GM19328 (cell line): ENCODE measurements at regions not wholly inside any gene's neighbourhood (a gene's known extent, or its start where the extent isn't known, plus 50 kb on each side); places are given as distances from the start of the nearest gene placed in this dataset.

Experiments
- ATAC-seq: cut with Tn5 transposase; IDR thresholded peaks from one replicate; pipeline ENCODE4 v1.9.1; 2021; ENCODE audit warnings: mild to moderate bottlenecking, moderate library complexity; ENCODE audit not compliant: unreplicated experiment

GRCh38 chr2:37425408-37425807, 81.0 kb downstream of the QPCT start:
- ATAC-seq, result no peak

GRCh38 chr2:37427241-37427640, 82.8 kb downstream of the QPCT start:
- no peak for ATAC-seq

DNA sequence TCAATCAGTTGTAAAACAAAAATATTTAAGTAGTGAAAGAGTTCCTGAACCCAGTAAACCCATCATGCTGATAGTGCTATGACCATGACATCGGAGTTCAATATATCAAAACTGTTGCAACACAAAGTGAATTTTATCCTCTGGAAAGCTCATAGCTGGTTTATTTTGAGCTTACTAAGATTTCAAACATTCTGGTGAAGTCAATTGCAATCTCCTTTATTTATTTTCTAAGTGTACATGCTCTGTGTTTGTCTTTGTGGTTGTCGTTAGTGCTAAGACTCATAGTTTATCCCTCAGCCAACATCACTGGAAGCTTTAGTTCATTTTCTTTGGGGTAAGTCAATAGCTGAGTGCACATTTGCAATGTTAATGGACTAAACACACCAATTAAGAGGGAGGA, 91.9 kb downstream of the QPCT start:
- ATAC-seq, result no peak

DNA sequence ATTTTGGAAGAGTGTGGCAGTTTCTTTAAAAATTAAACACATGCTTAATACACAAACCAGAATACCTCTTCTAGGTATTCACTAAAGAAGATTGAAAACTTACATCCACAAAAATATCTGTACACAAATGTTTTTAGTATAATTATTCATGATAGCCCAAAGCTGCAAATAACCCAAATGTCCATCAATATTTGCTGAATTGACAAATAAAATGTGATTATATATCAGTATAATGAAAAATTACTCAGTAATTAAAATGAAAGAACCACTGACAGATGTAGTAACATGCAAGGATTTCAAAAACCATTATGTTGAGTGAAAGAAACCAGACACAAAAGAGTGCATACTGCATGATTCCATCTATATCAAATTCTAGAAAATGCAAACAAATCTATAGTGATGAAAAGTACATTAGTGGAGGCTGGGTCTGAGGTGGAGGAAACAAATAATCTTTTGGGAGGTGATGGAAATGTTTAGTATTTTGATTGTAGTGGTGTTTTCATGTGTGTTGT, 94.8 kb downstream of the QPCT start:
- ATAC-seq, result no peak

DNA sequence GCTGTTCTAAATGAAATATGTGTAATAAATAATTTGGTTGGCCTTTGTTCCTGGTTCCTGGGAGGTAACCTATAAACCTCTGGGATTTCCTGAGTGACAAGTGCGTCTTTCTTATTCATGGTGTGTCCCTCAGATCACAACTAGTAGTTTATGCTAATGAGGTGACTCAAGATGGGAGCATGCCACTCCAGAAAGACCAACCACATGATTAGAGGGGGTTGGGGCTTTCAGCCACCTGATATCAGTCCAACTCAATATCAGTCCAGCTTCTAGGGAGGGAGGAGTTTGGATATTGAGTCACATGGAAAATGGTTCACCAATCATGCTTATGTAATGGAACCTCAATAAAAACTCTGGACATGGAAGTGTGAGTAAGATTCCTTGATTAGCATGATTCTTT, 96.6 kb downstream of the QPCT start:
- no peak for ATAC-seq

DNA sequence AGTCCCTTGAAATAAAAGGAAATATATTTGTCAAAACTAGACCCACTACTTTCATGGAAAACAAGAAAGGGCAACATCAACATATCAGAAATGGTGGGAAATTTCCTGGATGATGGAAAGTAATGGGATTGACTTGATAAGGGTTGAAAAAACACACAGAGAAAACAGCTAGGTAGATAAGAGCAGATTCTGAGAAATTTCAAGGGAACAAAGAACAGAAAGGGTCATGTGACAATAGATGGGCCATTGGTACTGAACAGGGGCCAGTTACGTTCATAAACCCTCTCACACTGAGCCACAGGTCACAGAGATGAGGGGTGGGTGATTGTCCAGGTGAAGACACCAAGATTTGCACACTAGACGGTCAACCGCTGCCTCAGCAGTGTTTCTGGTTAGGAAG, 98.7 kb downstream of the QPCT start:
- no peak for ATAC-seq

- ATAC-seq, result no peak
Observed at GRCh38 chr2:37447446-37447845, 103.0 kb downstream of the QPCT start.

GRCh38 chr2:37448342-37449120, 104.1 kb downstream of the QPCT start:
- ATAC-seq, result no peak

DNA sequence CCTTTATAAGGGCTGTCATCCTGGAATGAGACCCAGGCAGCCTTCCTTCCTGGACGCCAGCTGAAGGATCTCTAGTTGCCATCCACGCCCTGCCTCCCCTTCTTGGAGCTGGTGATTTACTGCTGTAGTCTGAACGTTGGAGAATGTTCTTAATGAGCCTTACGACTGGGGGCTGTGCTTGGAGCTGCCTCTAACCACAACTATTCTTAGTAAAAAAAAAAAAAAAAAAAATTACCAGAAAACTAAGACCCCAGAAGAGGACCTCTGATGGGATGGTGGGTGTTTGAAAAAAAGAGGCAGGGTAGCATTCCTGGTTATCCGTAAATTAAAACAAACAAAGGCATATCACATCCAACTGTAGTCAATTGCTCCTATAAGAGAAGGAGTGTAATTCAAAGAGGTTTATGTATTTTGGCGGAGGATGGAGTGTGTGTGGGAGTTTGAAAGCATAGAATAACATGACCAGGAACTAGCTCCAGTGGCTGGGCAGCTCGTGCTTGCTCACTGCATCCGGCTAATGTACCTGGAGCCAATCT, 105.4 kb downstream of the QPCT start:
- ATAC-seq, result no peak

GRCh38 chr2:37453027-37453426, 108.6 kb downstream of the QPCT start:
- no peak for ATAC-seq

DNA sequence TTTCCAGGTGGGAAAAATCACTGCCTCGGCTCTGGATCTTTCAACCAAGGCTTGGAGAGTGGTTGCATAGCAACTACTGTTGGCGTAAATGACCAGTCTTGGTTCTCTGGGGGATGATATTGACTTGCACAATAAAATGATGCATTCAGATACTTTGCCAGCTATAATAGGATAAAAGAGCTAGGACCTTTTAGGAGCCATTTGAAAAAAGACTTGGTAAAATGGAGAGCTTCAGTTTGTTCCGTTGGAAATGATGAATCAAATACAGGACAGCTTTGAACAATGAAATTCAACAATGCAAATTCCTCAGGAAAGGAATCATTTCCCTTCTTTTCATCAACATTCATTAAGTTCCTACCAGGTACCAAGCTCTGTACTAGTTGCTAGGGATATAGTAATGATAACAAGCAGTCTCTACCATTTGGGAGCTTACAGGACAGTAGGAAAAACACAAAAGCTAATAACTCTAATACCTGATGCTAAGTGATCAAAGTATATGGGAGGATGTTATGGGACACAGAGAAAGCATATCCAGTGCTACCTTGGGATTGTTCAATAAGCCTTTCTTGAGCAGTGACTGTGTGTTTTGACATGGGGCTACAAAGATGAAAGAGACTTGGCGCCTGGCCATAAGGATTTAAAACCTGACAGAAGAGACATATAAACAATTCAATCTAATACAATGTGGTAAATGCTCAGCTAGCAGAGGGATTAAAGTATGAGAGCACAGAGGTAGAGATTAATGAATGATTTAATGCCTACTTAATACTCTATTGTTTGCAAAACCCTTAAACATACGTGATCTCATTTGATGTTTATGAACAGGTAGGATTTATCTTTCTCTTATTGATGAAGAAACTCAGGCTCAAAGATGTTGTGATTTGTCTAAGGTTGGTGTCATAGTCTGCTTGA, 110.7 kb downstream of the QPCT start:
- ATAC-seq, result no peak

- ATAC-seq, result no peak
Observed at GRCh38 chr2:37456479-37456878, 112.0 kb downstream of the QPCT start.

DNA sequence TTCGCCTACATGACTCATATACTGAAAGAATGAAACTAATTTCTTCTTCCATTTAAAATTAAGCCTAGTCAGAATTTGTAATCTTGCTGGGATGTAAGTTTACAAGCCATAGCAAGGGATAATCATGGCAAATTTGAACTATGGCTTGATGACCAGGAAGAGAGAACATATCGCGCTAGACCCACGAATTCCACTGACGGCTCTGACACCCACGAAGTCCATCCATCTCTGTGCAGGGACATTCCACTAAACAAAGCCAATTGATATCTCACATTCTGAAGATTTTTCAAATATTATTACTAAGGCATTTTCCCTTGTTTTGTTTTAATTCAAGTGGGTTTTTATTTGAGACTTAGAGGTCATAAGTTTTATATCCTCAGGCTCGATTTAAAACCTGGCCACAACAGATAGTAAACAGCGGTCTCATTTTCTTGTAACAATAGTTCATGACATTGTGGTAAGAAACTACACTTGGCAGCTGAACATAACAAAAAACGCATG, 113.0 kb downstream of the QPCT start:
- no peak for ATAC-seq

DNA sequence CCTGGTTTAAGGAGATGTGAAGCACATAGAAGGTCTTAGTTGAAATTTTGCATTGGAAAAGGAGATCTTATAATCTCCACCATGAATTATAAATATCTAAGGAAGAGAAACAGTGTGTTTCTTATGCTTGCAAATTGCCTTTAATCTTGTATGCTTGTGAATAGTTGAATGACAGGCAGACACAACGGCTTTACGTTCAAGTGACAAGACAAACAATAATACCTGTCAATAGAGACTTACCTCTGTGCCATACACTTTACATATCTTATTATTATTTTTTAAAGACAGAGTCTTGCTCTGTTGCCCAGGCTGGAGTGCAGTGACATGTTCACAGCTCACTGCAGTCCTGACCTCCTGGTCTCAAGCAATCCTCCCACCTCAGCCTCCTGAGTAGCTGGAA, 113.7 kb downstream of the QPCT start:
- no peak for ATAC-seq

- no peak for ATAC-seq
Observed at GRCh38 chr2:37459095-37459981, 114.9 kb downstream of the QPCT start.

DNA sequence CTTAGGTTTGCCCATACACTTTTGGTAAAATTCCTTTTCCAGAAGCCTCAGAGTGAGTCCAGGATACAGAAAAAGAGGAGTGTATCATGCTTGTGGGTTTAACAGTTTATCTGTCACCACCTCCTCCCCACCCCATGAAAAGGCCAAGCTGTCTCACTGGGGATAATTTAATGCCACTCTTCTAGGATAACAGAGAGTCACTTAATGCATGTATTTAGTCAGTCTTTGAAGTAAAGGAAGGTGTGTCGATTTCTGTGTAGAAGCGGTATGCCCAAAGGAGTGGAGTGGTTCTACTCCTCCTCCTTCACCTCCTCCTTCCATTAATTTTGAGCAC, 116.4 kb downstream of the QPCT start:
- no peak for ATAC-seq

GRCh38 chr2:37464067-37464466, 119.6 kb downstream of the QPCT start:
- no peak for ATAC-seq

DNA sequence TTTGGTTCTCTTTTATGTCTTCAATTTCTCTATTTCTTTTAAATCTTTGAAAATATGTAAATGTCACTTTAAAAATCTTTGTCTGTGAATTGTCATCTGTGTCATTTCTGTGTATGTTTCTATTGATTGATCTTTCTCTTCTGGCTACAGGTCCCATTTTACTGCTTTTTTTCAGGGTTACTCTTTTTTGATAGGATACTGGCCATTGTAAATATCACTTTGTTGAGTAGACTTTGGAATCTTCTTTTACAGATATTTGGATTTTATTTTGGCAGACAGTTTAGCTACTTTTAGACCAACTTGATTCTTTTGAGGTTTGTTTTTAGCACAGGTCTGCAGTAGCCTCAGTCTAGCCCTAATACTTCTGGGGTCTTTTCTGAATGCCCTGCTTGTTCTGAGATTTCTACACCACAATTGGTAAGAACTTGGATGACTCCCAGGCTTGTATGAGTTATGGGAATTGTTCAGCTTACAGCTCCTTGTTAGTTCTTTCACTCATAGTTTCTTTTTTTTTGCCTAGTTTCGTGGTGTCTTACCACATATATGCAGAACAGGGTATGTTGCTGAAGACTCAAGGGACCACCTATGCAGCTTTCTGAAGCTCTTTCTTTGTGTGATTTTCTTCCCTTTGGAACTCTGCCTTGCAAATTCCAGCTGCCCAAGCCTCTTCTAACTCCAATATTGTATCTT, 122.2 kb downstream of the QPCT start:
- no peak for ATAC-seq

- ATAC-seq, result no peak
Observed at GRCh38 chr2:37468170-37468569, 123.7 kb downstream of the QPCT start.

- ATAC-seq, result no peak
Observed at GRCh38 chr2:37469126-37469525, 124.7 kb downstream of the QPCT start.
